Neural progenitor cell (in vitro differentiated cells): ENCODE measurements at regions not wholly inside any gene's neighbourhood (a gene's known extent, or its start where the extent isn't known, plus 50 kb on each side); places are given as distances from the start of the nearest gene placed in this dataset.

ENCODE experiments used
- CTCF ChIP-seq: fragments of 200-600 bp; sonication (generic); IDR thresholded peaks from 2 replicates; pipeline ENCODE4 v1.5.1; 2017; ENCODE audit warnings: antibody characterized with exemption, mild to moderate bottlenecking
- EZH2 ChIP-seq: fragments of 200-600 bp; sonication (generic); IDR thresholded peaks from 2 replicates; pipeline ENCODE4 v1.6.1; 2017; ENCODE audit warnings: antibody characterized with exemption, mild to moderate bottlenecking, moderate library complexity

GRCh38 chr5:159743234-159743633, 173.0 kb upstream of the ADRA1B start:
- TF ChIP-seq CTCF (no peak), EZH2 (no peak)
